HG02798 (cell line): ENCODE measurements at regions not wholly inside any gene's neighbourhood (a gene's known extent, or its start where the extent isn't known, plus 50 kb on each side); places are given as distances from the start of the nearest gene placed in this dataset.

Source experiments
- ATAC-seq: cut with Tn5 transposase; IDR thresholded peaks from one replicate; pipeline ENCODE4 v1.9.1; 2021; ENCODE audit warnings: mild to moderate bottlenecking; ENCODE audit not compliant: unreplicated experiment, poor library complexity

DNA sequence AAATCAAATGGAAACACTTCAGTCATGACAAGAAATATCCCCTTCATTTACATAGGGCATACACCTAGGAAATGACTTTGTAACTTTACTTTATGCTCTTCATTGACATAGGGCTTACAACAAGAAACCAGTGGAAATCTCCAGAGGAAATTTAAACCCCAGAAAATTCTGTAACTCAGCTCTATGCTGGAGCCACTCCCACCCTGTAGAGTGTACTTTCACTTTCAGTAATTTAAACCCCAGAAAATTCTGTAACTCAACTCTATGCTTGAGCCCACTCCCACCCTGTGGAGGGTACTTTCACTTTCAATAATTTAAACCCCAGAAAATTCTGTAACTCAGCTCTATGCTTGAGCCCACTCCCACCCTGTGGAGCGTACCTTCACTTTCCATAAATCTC is 987.1 kb upstream of the CADM2 start:
- ATAC-seq: no peak

DNA sequence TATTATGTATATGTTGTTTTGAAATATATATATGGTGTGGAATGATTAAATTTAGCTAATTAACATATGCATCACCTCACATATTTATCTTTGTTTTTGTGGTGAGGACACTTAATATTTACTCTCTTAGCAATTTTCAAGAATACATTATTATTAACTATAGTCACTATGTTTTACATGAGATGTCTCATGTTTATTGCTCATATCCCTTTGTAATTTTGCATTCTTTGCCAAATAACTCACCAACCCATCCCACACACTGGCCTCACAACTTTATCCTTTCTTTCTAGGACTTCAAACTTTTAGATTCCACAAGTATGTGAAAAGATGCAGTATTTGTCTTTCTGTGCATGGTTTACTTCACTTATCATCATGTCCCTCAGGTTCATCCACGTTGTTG is 950.2 kb upstream of the CADM2 start:
- ATAC-seq: no peak

DNA sequence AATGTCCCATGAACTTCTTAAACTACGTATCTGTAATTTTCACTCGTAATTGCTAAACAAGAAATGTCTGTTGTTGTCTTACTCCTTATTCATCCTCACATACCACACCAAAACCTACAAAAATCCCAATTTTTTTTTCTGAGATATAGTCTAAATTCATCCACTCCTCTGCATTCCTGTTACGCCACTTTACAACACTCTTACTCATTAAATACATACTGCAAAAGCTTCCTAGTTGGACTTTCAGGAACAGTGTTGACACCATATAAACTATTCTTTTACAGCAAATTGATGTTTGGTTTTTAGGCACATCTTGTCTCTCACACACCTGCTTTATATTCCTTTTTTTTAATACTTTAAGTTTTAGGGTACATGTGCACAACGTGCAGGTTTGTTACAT is 934.9 kb upstream of the CADM2 start:
- no peak for ATAC-seq

DNA sequence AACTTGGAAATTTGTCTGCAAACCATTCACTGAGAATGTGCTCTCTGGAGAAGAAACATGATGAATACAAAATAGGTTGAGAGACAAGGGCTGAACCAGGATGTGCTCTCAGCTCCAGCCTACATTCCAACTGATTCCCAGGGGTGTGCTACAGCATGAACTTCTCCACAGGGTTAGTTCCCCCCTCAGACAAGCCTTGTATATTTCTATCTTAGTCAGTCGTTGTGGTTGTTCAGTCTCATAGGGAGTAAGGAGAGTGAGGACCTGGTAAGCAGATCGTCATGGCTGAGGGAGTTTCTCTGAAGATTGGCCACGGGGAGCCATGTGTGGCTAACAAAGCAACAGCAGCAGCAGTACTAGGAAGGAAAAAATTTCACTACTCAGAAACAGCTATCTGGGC is 919.7 kb upstream of the CADM2 start:
- no peak for ATAC-seq

DNA sequence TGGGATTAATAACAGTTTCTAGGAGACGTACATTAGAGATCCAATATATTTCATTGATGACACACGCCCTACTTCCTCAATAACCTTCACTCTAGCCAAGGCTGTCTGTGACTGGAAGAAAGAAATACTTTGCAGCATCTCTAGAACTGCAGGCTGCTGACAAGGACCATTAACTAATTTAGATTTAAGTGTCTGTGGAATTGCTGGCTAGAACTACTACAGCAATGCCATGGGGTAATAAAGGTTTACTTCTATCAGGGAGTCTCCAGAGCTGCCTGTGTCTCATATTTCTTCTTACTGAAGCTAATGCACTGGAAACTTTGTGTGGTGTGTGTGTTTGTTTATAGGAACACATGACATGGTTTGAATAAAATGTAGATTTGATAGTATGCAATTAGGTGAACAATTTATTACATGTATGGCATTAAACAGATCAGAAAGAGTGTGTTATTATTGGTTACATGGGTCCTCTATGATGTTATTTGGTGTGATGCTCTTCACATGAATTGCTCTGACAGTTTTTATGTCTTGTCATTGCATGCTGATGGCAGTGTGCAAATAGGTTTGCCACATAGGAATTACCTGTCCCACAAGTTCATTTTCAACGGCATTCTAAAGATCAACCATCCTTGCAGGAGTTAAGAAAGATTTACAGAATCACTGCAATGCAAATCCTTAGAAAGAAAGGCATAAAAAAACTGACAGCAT is 916.2 kb upstream of the CADM2 start:
- ATAC-seq: no peak

DNA sequence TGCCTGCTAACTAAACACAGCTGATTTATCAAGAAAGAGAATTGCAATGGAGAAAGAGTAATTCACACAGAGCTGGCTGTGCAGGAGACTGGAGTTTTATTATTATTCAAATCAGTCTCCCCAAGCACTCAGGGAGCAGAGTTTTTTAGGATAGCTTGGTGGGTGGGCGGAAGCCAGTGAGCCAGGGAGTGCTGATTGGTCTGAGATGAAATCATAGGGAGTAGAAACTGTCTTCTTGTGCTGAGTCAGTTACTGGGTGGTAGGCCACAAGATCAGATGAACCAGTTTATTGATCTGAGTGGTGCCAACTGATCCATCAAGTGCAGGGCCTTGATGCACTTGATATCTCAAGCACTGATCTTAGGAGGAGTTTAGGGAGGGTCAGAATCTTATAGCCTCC is 891.9 kb upstream of the CADM2 start:
- ATAC-seq: no peak

DNA sequence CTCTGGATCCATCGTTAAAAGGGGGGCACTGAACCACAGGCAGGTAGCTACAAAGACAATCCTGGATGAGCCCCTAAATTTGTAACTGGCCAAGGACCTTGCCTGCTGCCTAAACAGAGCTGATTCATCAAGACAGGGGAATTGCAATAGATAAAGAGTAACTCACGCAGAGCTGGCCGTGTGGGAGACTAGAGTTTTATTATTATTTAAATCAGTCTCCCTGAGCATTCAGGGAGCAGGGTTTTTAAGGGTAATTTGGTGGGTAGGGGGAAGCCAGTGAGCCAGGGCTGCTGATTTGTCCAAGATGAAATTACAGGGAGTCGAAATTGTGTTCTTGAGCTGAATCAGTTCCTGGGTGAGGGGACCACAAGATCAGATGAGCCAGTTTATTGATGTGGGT is 885.1 kb upstream of the CADM2 start:
- ATAC-seq: no peak

DNA sequence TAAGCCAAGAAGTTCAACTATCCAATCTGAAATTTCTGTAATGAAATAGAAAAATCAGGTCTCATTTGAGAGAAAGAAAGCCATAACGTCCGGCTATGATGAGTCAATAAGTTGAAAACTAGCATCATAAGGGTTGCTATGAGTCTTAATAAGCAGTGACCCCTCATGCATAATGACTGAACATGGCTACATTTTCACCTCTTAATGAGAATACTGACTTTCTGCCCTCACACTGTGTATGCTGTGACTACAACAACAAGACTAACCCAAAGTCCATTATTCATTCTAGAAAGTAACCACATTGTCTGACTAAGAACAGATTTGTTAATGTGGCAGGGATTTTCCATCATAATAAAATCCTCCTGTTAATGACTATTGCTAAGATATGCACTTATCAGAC is 884.0 kb upstream of the CADM2 start:
- ATAC-seq: no peak

DNA sequence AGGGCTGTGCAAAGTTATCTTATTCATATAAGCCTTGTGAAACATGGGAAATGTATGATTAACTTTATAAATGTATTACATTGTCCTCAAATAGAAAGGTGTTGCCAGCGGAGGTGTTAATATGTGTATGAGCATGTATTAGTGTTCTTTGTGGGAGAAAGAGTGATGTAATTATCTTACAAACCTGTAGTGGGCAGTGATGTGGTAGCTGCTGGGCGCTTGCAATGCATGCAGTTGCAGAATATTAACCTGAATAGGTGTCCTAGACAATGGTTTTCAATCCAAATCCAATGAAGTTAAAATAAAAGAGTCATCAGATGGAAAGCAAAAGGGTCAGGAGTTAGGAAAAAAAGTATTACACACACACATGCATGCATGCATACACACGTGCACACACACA is 881.3 kb upstream of the CADM2 start:
- ATAC-seq: no peak

DNA sequence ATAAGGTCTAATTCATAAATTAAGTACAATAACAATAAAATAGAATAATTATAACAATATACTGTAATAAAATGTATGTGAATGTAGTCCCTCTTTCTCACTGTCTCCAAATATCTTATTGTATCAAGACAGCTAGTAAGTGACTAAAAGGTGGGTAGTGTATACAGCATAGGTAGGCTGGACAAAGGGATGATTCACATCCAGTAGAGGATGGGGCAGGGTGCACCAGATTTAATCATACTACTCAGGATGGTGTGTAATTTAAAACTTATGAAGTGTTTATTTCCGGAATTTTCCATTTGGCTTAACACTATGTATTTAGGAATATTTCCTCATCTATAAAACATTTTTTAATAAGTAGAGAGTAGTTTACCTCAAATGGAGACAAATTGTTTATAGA is 876.1 kb upstream of the CADM2 start:
- no peak for ATAC-seq

DNA sequence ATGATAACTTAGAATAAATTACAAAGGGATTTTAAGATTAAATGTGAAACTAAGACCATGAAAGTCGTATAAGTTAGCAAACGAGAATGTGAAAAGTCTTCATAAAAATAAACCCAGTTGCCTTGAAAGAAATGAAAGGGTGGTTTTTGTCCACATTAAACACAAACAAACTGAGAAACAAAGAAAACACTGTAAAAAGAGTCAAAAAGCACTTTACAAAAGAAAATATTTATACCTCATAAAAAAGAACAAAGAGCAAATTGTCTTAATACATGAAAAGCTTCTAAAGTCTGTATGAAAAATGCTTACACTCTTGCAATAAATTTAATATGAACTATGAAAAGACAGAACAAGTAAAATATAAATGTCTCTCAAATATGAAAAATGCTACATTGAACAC is 865.9 kb upstream of the CADM2 start:
- no peak for ATAC-seq

DNA sequence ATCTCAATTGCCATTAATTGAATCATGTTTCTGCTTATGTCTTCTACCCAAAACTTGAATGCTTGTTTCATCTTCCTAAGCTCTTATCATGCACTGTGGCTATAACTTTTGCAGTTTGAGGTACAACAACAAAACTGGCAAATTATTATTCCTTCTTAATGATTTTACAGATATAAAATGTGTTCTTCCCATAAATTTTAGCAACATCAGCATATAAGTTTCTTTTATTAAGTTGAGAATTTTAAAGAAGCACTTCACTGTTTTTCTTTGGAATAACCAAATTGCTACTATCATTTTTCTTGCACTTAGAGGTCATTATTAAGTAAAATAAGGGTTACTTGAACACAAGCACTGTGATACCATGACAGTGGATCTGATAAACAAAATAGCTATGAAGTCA is 862.6 kb upstream of the CADM2 start:
- no peak for ATAC-seq

DNA sequence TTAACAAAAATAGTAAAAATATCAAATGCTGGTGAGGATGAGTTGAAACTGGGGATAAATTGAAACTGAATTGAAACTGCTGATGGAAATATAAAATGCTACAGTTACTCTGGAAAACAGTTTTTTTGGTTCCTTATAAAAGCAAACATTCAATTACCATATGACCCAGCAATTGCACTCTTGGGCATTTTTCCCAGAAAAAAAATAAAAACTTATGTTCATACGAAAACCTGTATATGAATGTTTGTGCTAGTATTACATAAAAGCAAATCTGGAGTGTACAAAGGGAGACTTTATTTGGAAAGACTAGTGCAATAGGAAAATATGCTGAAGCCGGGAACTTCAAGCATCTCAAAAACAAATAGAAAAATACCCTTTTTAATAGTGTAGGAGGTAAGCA is 857.9 kb upstream of the CADM2 start:
- ATAC-seq: no peak

DNA sequence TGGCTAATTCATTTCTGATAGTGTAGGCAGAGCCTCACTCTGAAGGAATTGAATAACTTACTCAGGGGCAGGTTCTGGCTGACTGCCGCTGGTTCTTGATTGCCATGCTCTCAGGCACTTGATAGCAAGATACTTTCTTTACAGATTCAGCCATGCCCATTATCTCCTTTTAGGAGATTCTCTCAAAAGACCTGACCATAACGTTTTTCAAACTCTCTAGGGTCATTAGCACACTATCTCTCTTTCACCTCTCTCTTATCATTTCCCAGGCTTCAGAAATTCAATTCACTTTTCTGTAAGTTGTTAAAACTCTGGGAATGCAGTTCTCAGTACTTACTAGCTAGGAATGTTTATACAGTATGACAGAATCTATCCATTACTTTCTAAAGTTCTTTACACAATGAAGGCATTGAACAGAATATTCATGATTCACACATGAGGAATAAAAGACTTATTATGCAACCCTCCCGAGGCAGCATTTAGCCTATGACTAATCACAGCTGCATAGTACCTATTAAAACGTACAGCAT is 850.3 kb upstream of the CADM2 start:
- no peak for ATAC-seq

DNA sequence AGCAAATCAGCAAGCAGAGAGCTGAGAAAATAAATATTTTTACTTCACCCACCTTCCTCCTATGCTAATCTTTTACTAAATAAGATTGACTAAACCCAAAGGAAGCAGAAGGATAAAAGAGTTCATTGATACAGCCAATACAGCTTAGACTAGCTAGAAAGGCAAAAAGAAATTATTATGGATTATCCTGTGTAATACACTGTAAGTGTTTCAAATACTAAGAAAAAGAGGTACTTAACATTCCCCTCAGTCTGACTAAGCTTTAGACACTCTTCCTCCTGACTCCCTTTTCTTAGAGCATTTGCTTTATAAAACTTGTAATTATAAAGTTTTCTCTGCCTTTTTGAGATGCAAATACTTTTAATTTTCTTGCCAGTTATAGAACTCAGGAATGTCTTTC is 848.9 kb upstream of the CADM2 start:
- ATAC-seq: no peak

DNA sequence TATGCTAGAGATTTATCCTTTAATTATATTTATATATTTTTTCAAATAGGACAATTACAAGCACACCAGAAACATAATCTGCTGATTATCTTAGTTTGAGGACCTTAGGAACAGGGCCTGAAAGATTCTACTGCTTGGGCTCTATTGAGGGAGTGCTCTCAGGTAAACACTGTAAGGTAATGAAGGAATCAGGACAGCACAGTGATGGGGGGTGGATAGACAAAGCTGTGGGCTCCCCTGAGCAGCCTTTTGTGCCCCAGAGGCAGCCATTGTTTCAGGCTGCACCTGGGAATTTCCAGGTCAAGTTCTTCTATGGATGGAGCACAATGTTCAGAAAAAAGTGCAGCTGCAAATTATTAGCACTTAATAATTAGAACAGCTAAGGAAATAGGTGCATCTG is 848.0 kb upstream of the CADM2 start:
- no peak for ATAC-seq

DNA sequence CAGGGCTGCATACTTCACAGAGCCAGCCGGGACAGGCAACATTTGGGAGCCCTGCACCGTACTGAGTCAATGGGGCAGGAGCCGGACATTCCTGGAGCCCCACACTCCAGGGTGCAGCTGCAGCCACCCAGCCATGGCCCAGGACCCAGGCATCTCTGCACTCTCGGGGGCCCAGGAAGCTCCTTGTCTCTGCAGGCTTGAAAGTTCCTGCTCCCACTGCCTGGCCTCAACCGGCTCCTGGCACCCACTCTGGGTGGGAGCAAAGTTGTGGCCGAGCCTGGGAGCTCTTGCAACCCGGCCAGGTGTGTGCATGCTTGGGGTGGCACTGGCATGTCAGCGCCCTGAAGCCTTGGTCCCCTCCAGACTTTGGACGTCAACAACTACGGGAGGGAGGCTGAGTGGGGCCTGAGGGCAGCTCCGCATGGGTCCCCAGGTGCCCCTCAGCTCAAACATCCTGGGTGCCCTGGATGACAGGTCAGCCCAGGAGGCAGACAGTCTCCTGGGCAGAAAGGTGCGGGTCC is 833.5 kb upstream of the CADM2 start:
- ATAC-seq: no peak

DNA sequence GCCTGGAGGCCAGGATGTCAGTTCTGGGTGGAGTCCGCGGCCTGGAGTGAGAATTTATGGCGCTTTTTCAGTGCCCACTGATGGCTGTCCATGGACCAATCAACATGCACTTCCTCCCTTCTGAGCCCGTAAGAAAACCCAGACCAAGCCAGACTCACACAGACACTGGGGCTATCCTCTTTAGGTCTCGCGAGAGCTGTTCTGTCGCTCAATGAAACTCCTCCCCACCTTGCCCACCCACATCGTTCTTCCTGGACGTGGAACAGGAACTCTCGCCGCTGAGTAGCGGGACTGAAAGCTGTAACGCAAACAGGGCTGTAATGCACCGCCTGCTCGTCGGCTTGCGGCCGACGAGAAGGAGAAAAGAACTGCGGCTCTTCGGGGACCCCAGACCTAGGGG is 833.0 kb upstream of the CADM2 start:
- no peak for ATAC-seq

DNA sequence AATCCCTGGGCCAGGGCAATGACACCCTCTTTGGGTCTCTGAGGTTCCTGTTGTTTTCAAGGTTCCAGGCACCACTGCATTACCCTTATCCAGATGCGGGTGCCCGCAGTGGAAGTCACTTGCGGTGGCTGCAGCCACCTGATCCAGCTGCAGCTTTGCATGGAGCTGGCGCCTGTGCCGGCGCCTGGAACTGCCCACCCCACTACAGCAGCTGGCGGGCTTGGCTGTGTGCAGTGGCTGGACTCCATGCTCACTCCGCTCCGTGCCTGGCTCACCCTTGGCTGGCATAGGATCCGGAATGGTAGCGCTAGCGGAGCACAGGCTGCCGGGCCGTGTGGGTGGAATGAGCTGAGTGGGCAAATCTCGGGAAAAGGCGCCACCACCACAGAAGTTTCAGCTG is 832.6 kb upstream of the CADM2 start:
- no peak for ATAC-seq

DNA sequence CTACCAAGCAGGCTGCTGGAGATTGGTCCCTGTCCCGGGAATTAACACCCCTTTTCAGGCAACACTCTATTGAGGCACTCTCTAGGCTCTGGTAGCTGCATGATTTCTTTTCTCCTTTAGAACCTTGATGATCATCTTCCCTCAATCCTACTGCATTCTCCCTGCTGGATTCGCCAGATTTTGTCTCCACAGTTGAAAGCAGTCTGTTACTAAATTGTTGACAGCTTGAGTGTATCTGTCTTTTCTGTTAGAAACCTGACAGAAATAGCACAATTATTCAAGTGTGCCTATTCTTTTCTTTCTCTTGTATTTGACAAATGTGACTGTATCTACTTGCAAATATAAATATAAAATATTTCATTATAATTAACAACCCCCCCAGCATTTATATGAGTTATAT is 830.8 kb upstream of the CADM2 start:
- no peak for ATAC-seq

DNA sequence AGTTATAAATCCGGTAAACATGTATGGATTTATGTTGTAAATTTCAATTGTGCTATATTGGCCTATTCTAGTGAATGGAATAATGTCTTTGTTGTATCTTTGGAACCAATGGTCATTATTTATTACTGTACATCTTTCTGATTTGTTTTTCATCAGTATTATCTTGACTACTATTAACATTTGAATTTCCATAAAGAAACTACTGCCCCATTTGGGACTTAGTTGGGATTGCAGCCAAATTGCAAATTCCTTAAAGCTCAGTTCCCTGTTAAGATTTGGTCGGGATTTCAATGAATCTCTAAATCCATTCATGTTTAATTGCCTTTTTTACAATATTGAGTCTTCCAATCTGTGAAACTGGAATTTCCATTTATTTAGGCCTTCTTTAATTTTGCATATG is 822.4 kb upstream of the CADM2 start:
- ATAC-seq: no peak

DNA sequence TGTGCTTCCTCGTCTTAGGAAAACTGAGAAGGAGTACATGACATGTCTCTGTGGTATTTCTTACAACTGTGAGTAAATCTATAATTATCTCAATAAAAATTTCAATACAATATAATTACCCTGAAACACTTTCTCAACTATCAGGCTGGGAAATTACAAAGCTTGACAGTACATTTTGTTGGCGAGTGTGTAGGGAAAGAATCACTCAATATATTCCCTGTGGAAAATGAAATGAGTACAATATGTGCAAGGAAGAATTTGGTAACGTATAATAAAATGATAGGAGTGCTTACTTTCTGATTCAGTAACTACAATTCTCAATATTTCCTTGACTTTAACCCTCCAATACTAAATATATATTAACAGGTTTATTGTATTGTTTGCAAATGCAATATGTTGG is 818.2 kb upstream of the CADM2 start:
- no peak for ATAC-seq
